Neural progenitor cell (in vitro differentiated cells): ENCODE measurements at regions not wholly inside any gene's neighbourhood (a gene's known extent, or its start where the extent isn't known, plus 50 kb on each side); places are given as distances from the start of the nearest gene placed in this dataset.

ENCODE experiments used
- DNase-seq: peaks from one replicate; pipeline ENCODE4 v3.0.0-alpha.2; 2016; ENCODE audit warnings: low spot score
- H2AFZ ChIP-seq: fragments of 200-600 bp; sonication (generic); replicated peaks from 2 replicates; pipeline ENCODE4 v1.6.1; 2016; ENCODE audit warnings: antibody characterized with exemption
- H3F3A ChIP-seq: fragments of 200-600 bp; sonication (generic); 2 replicates; pipeline ENCODE4 v1.6.1; 2016; ENCODE audit warnings: antibody characterized with exemption, low read depth
- H3K27ac ChIP-seq: fragments of 200-600 bp; sonication (generic); 2 replicates; pipeline ENCODE4 v1.5.1; 2016; ENCODE audit warnings: mild to moderate bottlenecking
- H3K27me3 ChIP-seq: fragments of 200-600 bp; sonication (generic); 2 replicates; pipeline ENCODE4 v1.6.1; 2016; ENCODE audit warnings: mild to moderate bottlenecking, moderate library complexity
- H3K36me3 ChIP-seq: fragments of 200-600 bp; sonication (generic); 2 replicates; pipeline ENCODE4 v1.5.1; 2016
- H3K4me1 ChIP-seq: fragments of 200-600 bp; sonication (generic); 2 replicates; pipeline ENCODE4 v1.6.1; 2016; ENCODE audit warnings: mixed run types
- H3K4me2 ChIP-seq: fragments of 200-600 bp; sonication (generic); 2 replicates; pipeline ENCODE4 v1.6.1; 2016
- H3K4me3 ChIP-seq: fragments of 200-600 bp; sonication (generic); 2 replicates; pipeline ENCODE4 v1.5.1; 2016
- H3K79me2 ChIP-seq: fragments of 200-600 bp; sonication (generic); 2 replicates; pipeline ENCODE4 v1.6.1; 2016; ENCODE audit warnings: low read depth
- H3K9ac ChIP-seq: fragments of 200-600 bp; sonication (generic); 2 replicates; pipeline ENCODE4 v1.6.1; 2016
- H3K9me3 ChIP-seq: fragments of 200-600 bp; sonication (generic); 2 replicates; pipeline ENCODE4 v1.5.1; 2016; ENCODE audit warnings: low read depth
- H4K20me1 ChIP-seq: fragments of 200-600 bp; sonication (generic); 2 replicates; pipeline ENCODE4 v1.6.1; 2016; ENCODE audit warnings: low read depth
- H3K27ac Mint-ChIP-seq: 3 replicates; pipeline ENCODE4 v1.8.0; 2021; ENCODE audit warnings: mixed read lengths
- H3K27me3 Mint-ChIP-seq: 2 replicates; pipeline ENCODE4 v1.8.0; 2022; ENCODE audit warnings: low read depth, mild to moderate bottlenecking, inconsistent platforms, moderate library complexity, mixed read lengths; ENCODE audit not compliant: insufficient read depth
- H3K36me3 Mint-ChIP-seq: 3 replicates; pipeline ENCODE4 v1.8.0; 2021; ENCODE audit warnings: mixed read lengths
- H3K4me1 Mint-ChIP-seq: 3 replicates; pipeline ENCODE4 v1.8.0; 2021; ENCODE audit warnings: mixed read lengths
- H3K4me3 Mint-ChIP-seq: 3 replicates; pipeline ENCODE4 v1.8.0; 2021; ENCODE audit warnings: mild to moderate bottlenecking, moderate library complexity, mixed read lengths
- H3K9me3 Mint-ChIP-seq: 3 replicates; pipeline ENCODE4 v1.8.0; 2020; ENCODE audit warnings: mixed read lengths
- EZH2 ChIP-seq: fragments of 200-600 bp; sonication (generic); IDR thresholded peaks from 2 replicates; pipeline ENCODE4 v1.6.1; 2017; ENCODE audit warnings: antibody characterized with exemption, mild to moderate bottlenecking, moderate library complexity
- EZH2phosphoT487 ChIP-seq: fragments of 200-600 bp; sonication (generic); IDR thresholded peaks from 2 replicates; pipeline ENCODE4 v1.6.1; 2017; ENCODE audit warnings: antibody characterized with exemption
- TF ChIP-seq, protein P1 (sequence below): fragments of 200-600 bp; sonication (generic); IDR thresholded peaks from 2 replicates; pipeline ENCODE4 v1.5.1; 2017; ENCODE audit warnings: antibody characterized with exemption, mild to moderate bottlenecking

DNA sequence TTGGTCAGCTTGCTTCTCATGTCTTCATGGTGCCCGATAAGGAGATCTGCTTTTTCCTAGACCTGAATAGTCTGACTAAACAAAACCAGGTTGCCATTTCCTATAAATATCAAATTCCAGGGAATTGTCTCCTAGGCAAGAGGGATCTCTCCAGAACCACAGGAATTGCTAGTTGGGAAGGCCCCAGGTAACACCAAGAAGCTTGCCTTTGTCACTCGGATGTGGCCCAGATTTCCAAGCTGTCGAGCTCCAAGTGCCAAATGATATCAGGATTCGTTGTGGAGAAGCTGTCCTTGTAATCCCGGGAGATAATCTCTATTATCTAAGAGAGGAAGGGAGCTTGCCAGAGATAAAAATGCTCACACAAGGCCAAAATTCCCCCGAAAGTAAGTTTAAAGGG is 1288.5 kb upstream of the AUTS2 start:
- no peak overlapping the region for H3K4me3 ChIP-seq
- Mint-ChIP-seq H3K4me3 (no peak overlapping the region), H3K27me3 (peaks cover 12% of the 10 kb centered on the region), H3K4me1 (peaks cover 3% of the 10 kb centered on the region), H3K36me3 (no peaks in the 10 kb centered on the region), H3K9me3 (no peaks in the 10 kb centered on the region), H3K27ac (no peak overlapping the region)
- no peak overlapping the region for H3K4me2 ChIP-seq
- DNase-seq = no peak
- no peak overlapping the region for H3K27ac ChIP-seq
- H2AFZ ChIP-seq = no peak overlapping the region
- TF ChIP-seq, protein P1, sequence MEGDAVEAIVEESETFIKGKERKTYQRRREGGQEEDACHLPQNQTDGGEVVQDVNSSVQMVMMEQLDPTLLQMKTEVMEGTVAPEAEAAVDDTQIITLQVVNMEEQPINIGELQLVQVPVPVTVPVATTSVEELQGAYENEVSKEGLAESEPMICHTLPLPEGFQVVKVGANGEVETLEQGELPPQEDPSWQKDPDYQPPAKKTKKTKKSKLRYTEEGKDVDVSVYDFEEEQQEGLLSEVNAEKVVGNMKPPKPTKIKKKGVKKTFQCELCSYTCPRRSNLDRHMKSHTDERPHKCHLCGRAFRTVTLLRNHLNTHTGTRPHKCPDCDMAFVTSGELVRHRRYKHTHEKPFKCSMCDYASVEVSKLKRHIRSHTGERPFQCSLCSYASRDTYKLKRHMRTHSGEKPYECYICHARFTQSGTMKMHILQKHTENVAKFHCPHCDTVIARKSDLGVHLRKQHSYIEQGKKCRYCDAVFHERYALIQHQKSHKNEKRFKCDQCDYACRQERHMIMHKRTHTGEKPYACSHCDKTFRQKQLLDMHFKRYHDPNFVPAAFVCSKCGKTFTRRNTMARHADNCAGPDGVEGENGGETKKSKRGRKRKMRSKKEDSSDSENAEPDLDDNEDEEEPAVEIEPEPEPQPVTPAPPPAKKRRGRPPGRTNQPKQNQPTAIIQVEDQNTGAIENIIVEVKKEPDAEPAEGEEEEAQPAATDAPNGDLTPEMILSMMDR = no peak
- H3K36me3 ChIP-seq = no peaks in the 10 kb centered on the region
- no peaks in the 10 kb centered on the region for H3K79me2 ChIP-seq
- no peaks in the 10 kb centered on the region for H3F3A ChIP-seq
- no peaks in the 10 kb centered on the region for H3K27me3 ChIP-seq
- H3K4me1 ChIP-seq = no peaks in the 10 kb centered on the region
- H4K20me1 ChIP-seq = no peaks in the 10 kb centered on the region
- no peak overlapping the region for H3K9ac ChIP-seq
- no peaks in the 10 kb centered on the region for H3K9me3 ChIP-seq

DNA sequence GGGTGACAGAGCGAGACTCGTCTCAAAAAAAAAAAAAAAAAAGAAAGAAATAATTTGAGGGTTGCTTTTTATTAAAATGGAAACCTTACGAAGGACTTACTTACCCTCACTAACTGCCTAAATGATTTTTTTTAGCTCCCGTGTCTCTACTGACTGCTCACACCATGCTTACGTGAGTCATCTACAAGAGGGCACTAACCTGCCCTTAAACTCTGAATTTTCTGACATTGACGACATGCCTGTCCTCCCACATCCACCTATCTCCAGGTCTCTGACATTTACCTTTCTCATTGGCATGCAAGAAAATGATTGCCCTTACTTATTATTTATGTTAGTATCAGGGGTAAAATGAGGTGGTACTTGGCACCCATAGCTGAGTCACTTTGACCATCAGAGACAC is 1286.3 kb upstream of the AUTS2 start:
- Histone ChIP-seq H3K27ac (no peak overlapping the region), H3K9me3 (no peaks in the 10 kb centered on the region), H3K27me3 (no peaks in the 10 kb centered on the region), H3K9ac (no peak overlapping the region), H3F3A (no peaks in the 10 kb centered on the region), H2AFZ (no peak overlapping the region), H3K4me3 (no peak overlapping the region), H3K4me1 (no peaks in the 10 kb centered on the region), H3K79me2 (no peaks in the 10 kb centered on the region), H4K20me1 (no peaks in the 10 kb centered on the region), H3K36me3 (no peaks in the 10 kb centered on the region), H3K4me2 (no peak overlapping the region)
- Mint-ChIP-seq H3K27me3 (peaks cover 12% of the 10 kb centered on the region), H3K9me3 (peaks cover 3% of the 10 kb centered on the region), H3K4me1 (no peaks in the 10 kb centered on the region), H3K4me3 (no peak overlapping the region), H3K27ac (no peak overlapping the region), H3K36me3 (no peaks in the 10 kb centered on the region)
- TF ChIP-seq, protein P1 = no peak
- TF ChIP-seq EZH2phosphoT487 = no peak
- no peak for TF ChIP-seq EZH2
- no peak for DNase-seq

GRCh38 chr7:68313806-68314205 is 1284.5 kb upstream of the AUTS2 start:
- Histone ChIP-seq H3F3A (no peaks in the 10 kb centered on the region), H3K4me1 (no peaks in the 10 kb centered on the region), H3K4me3 (no peak overlapping the region), H3K9me3 (no peaks in the 10 kb centered on the region), H2AFZ (no peak overlapping the region), H3K9ac (no peak overlapping the region), H3K4me2 (no peak overlapping the region), H3K27ac (no peak overlapping the region), H4K20me1 (no peaks in the 10 kb centered on the region), H3K79me2 (no peaks in the 10 kb centered on the region), H3K36me3 (no peaks in the 10 kb centered on the region), H3K27me3 (no peaks in the 10 kb centered on the region)
- DNase-seq = no peak
- Mint-ChIP-seq H3K27ac (no peak overlapping the region), H3K9me3 (peaks cover 3% of the 10 kb centered on the region), H3K36me3 (no peaks in the 10 kb centered on the region), H3K4me3 (no peak overlapping the region), H3K4me1 (no peaks in the 10 kb centered on the region), H3K27me3 (peaks cover 14% of the 10 kb centered on the region)
- TF ChIP-seq EZH2phosphoT487 (no peak), EZH2 (no peak)
- TF ChIP-seq, protein P1 = no peak

DNA sequence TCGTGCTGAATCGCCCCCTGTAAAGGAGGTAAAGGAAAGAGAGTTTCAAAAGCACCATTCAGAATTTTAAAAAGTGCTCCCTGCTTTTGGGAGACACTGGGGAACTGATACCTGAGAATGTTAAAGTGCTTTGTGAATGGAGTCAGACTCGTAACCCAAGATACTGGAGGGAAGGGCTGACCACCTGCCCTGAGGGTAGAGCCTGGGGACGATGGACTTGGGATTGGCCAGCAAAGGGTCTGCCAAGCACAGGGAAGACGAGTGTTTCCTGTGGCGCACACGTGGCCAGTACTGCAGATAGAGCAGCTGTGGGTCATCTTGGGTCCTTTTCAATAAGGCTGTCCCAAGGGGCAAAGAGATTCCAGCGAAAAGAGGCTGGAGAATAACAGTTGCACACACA is 1284.1 kb upstream of the AUTS2 start:
- H3K4me1 ChIP-seq = no peaks in the 10 kb centered on the region
- H3K4me3 ChIP-seq = no peak overlapping the region
- no peak for TF ChIP-seq EZH2
- TF ChIP-seq, protein P1 = no peak
- no peak for TF ChIP-seq EZH2phosphoT487
- H3K9ac ChIP-seq = no peak overlapping the region
- H3K36me3 Mint-ChIP-seq = no peaks in the 10 kb centered on the region
- no peaks in the 10 kb centered on the region for H3K79me2 ChIP-seq
- H3K9me3 ChIP-seq = no peaks in the 10 kb centered on the region
- no peak overlapping the region for H3K27ac Mint-ChIP-seq
- no peaks in the 10 kb centered on the region for H3K36me3 ChIP-seq
- H3K4me3 Mint-ChIP-seq = no peak overlapping the region
- no peak overlapping the region for H2AFZ ChIP-seq
- H3K4me1 Mint-ChIP-seq = no peaks in the 10 kb centered on the region
- H3K27me3 Mint-ChIP-seq = peaks cover 13% of the 10 kb centered on the region
- peaks cover 3% of the 10 kb centered on the region for H3K9me3 Mint-ChIP-seq
- H3K27me3 ChIP-seq = no peaks in the 10 kb centered on the region
- H3K4me2 ChIP-seq = no peak overlapping the region
- H3F3A ChIP-seq = no peaks in the 10 kb centered on the region
- H4K20me1 ChIP-seq = no peaks in the 10 kb centered on the region
- no peak for DNase-seq
- H3K27ac ChIP-seq = no peak overlapping the region
